H9 (cell line): ENCODE measurements at regions not wholly inside any gene's neighbourhood (a gene's known extent, or its start where the extent isn't known, plus 50 kb on each side); places are given as distances from the start of the nearest gene placed in this dataset.
A peak's percentile ranks its signal among the peaks of the same experiment; 100 is the strongest.

Experiments used
- DNase-seq: peaks from one replicate; pipeline ENCODE4 v3.0.0-alpha.2; 2017
- H2AFZ ChIP-seq: one replicate; pipeline ENCODE4 v1.6.1; 2013; ENCODE audit warnings: mild to moderate bottlenecking, low read length, control low read depth, moderate library complexity
- H2AK5ac ChIP-seq: 2 replicates; pipeline ENCODE4 v1.6.1; 2013; ENCODE audit warnings: low read length, control low read depth, mixed read lengths; ENCODE audit not compliant: insufficient read length
- H2BK120ac ChIP-seq: one replicate; pipeline ENCODE4 v1.6.1; 2013; ENCODE audit warnings: low read depth, mild to moderate bottlenecking, low read length, control low read depth, inconsistent platforms; ENCODE audit not compliant: poor library complexity, severe bottlenecking
- H2BK12ac ChIP-seq: 2 replicates; pipeline ENCODE4 v1.6.1; 2013; ENCODE audit warnings: low read length, control low read depth, mixed read lengths, low read depth; ENCODE audit not compliant: insufficient read length
- H2BK15ac ChIP-seq: 2 replicates; pipeline ENCODE4 v1.6.1; 2013; ENCODE audit warnings: low read depth, low read length, control low read depth
- H2BK20ac ChIP-seq: one replicate; pipeline ENCODE4 v1.6.1; 2013; ENCODE audit warnings: low read depth, mild to moderate bottlenecking, low read length, control low read depth, inconsistent platforms; ENCODE audit not compliant: poor library complexity, severe bottlenecking
- H2BK5ac ChIP-seq: 2 replicates; pipeline ENCODE4 v1.6.1; 2013; ENCODE audit warnings: low read length, control low read depth, mixed read lengths; ENCODE audit not compliant: insufficient read length
- H3K14ac ChIP-seq: 2 replicates; pipeline ENCODE4 v1.6.1; 2013; ENCODE audit warnings: low read length, control low read depth; ENCODE audit not compliant: insufficient read depth
- H3K18ac ChIP-seq: 2 replicates; pipeline ENCODE4 v1.6.1; 2013; ENCODE audit warnings: low read depth, mild to moderate bottlenecking, mixed read lengths, low read length, control low read depth; ENCODE audit not compliant: insufficient read length
- H3K23ac ChIP-seq: 2 replicates; pipeline ENCODE4 v1.6.1; 2013; ENCODE audit warnings: low read length, control low read depth, mixed read lengths, low read depth; ENCODE audit not compliant: insufficient read length
- H3K23me2 ChIP-seq: 2 replicates; pipeline ENCODE4 v1.6.1; 2013; ENCODE audit warnings: low read depth, mild to moderate bottlenecking, mixed read lengths, low read length, control low read depth; ENCODE audit not compliant: insufficient read length, poor library complexity, severe bottlenecking
- H3K27ac ChIP-seq: 2 replicates; pipeline ENCODE4 v1.5.1; 2013; ENCODE audit warnings: low read length, control low read depth, mixed read lengths, low read depth; ENCODE audit not compliant: insufficient read length
- H3K27me3 ChIP-seq: 2 replicates; pipeline ENCODE4 v1.6.1; 2013; ENCODE audit warnings: low read length, control low read depth, inconsistent platforms; ENCODE audit not compliant: insufficient read depth
- H3K4ac ChIP-seq: 2 replicates; pipeline ENCODE4 v1.6.1; 2013; ENCODE audit warnings: low read depth, mild to moderate bottlenecking, control low read depth, inconsistent platforms, low read length, moderate library complexity
- H3K4me1 ChIP-seq: 2 replicates; pipeline ENCODE4 v1.6.1; 2013; ENCODE audit warnings: low read length, control low read depth, inconsistent platforms; ENCODE audit not compliant: insufficient read depth
- H3K4me2 ChIP-seq: 2 replicates; pipeline ENCODE4 v1.6.1; 2013; ENCODE audit warnings: low read length, control low read depth, mixed read lengths; ENCODE audit not compliant: insufficient read length, insufficient read depth
- H3K56ac ChIP-seq: 2 replicates; pipeline ENCODE4 v1.6.1; 2013; ENCODE audit warnings: low read depth, mild to moderate bottlenecking, mixed read lengths, low read length, control low read depth; ENCODE audit not compliant: insufficient read length
- H3K79me1 ChIP-seq: 2 replicates; pipeline ENCODE4 v1.6.1; 2013; ENCODE audit warnings: low read depth, mild to moderate bottlenecking, moderate library complexity, low read length, control low read depth, inconsistent platforms; ENCODE audit not compliant: insufficient read depth, poor library complexity, severe bottlenecking
- H3K79me2 ChIP-seq: 2 replicates; pipeline ENCODE4 v1.6.1; 2013; ENCODE audit warnings: low read length, control low read depth, inconsistent platforms; ENCODE audit not compliant: insufficient read depth
- H3K9ac ChIP-seq: 2 replicates; pipeline ENCODE4 v1.6.1; 2013; ENCODE audit warnings: low read length, control low read depth, mixed read lengths; ENCODE audit not compliant: insufficient read length; ENCODE audit errors: extremely low read depth
- H3K9me3 ChIP-seq: one replicate; pipeline ENCODE4 v1.6.1; 2013; ENCODE audit warnings: low read depth, low read length, inconsistent platforms; ENCODE audit not compliant: control insufficient read depth
- H3T11ph ChIP-seq: one replicate; pipeline ENCODE4 v1.6.1; 2013; ENCODE audit warnings: mild to moderate bottlenecking, low read length, control low read depth, inconsistent platforms
- H4K20me1 ChIP-seq: one replicate; pipeline ENCODE4 v1.6.1; 2013; ENCODE audit not compliant: control insufficient read depth, insufficient read length, insufficient read depth
- H4K5ac ChIP-seq: 2 replicates; pipeline ENCODE4 v1.6.1; 2013; ENCODE audit warnings: low read depth, mild to moderate bottlenecking, mixed read lengths, low read length, control low read depth; ENCODE audit not compliant: insufficient read length
- H4K8ac ChIP-seq: replicated peaks from 2 replicates; pipeline ENCODE4 v1.6.1; 2013; ENCODE audit warnings: low read length, control low read depth, mixed read lengths, low read depth; ENCODE audit not compliant: insufficient read length
- H4K91ac ChIP-seq: 2 replicates; pipeline ENCODE4 v1.6.1; 2013; ENCODE audit warnings: low read depth, mild to moderate bottlenecking, moderate library complexity, mixed read lengths, low read length, control low read depth; ENCODE audit not compliant: insufficient read length
- H3K27ac Mint-ChIP-seq, 3 experiments: 2 replicates in 2 of 3; 3 replicates in 1 of 3; pipeline ENCODE4 v1.8.0; 2020 to 2021; ENCODE audit warnings: mixed read lengths in 3 of 3, mild to moderate bottlenecking in 1 of 3, moderate library complexity in 1 of 3
- H3K27me3 Mint-ChIP-seq: 2 replicates; pipeline ENCODE4 v1.8.0; 2021; ENCODE audit warnings: low read depth, mild to moderate bottlenecking, moderate library complexity, mixed read lengths
- H3K36me3 Mint-ChIP-seq, 3 experiments: 2 replicates in 2 of 3; 3 replicates in 1 of 3; pipeline ENCODE4 v1.8.0; 2020 to 2021; ENCODE audit warnings: low read depth in 3 of 3, mixed read lengths in 3 of 3; ENCODE audit not compliant: insufficient read depth in 1 of 3
- H3K4me1 Mint-ChIP-seq, 2 experiments: 2 replicates each; pipeline ENCODE4 v1.8.0; 2020; ENCODE audit warnings: mixed read lengths in 2 of 2
- H3K4me3 Mint-ChIP-seq, 2 experiments: 2 replicates in 1 of 2; 3 replicates in 1 of 2; pipeline ENCODE4 v1.8.0; 2020 to 2021; ENCODE audit warnings: mild to moderate bottlenecking in 2 of 2, mixed read lengths in 2 of 2, moderate library complexity in 1 of 2
- H3K9me3 Mint-ChIP-seq, 2 experiments: 2 replicates in 1 of 2; 3 replicates in 1 of 2; pipeline ENCODE4 v1.8.0; 2020; ENCODE audit warnings: mild to moderate bottlenecking in 2 of 2, mixed read lengths in 2 of 2, moderate library complexity in 1 of 2
- WGBS: extraction: QIAGEN DNeasy Blood & Tissue Kit; methylation state at CpG from one replicate; pipeline ENCODE4 v1.1.7; 2013; ENCODE audit warnings: missing lambda C conversion rate, low lambda C conversion rate, mixed read lengths; ENCODE audit not compliant: insufficient read length; ENCODE audit errors: extremely low coverage; 5-methylcytosine and 5-hydroxymethylcytosine counted together
- TF ChIP-seq, protein P1 (sequence below): fragments of 200-600 bp; sonication (generic); conservative IDR thresholded peaks from 3 replicates; pipeline ENCODE4 v1.8.0; 2021; ENCODE audit warnings: antibody characterized with exemption, mild to moderate bottlenecking

DNA sequence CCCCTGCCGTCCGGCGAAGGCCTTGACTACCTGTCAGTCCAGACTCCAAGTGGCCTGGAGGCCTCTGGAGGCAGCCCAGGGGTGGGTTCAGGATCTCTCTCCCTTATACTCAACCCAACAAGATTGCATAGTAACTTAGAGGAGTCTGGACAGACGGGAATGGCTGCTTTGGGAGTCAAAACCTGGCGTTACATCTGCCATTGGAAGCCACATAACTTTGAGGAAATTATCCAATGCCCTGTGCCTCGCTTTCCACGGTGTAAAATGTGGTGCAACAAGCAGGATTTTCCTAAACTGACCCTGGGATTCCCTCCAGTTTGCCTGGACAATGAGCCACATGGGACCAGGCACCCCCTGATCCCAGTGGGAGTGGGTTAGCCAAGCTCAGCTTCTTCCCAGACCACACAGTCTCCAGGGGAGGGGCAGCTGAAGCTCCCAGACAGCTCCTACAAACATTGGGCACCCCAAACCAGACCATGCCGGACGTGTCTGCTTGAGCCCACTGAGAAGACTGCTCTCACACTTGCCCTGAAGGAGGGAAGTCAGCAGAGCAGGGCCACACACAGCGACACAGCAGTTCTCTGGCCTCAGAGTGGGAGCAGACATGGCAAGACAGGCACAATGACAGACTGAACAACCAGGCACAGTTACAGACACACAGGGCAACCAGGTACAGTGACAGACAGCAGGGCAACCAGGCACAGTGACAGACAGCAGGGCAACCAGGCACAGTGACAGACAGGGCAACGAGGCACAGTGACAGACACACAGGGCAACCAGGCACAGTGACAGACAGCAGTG is 65.6 kb upstream of the RAB6C start:
- TF ChIP-seq, protein P1, sequence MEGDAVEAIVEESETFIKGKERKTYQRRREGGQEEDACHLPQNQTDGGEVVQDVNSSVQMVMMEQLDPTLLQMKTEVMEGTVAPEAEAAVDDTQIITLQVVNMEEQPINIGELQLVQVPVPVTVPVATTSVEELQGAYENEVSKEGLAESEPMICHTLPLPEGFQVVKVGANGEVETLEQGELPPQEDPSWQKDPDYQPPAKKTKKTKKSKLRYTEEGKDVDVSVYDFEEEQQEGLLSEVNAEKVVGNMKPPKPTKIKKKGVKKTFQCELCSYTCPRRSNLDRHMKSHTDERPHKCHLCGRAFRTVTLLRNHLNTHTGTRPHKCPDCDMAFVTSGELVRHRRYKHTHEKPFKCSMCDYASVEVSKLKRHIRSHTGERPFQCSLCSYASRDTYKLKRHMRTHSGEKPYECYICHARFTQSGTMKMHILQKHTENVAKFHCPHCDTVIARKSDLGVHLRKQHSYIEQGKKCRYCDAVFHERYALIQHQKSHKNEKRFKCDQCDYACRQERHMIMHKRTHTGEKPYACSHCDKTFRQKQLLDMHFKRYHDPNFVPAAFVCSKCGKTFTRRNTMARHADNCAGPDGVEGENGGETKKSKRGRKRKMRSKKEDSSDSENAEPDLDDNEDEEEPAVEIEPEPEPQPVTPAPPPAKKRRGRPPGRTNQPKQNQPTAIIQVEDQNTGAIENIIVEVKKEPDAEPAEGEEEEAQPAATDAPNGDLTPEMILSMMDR = no peak
- Histone ChIP-seq H3K4ac (no peak overlapping the region), H3K79me1 (no peaks in the 10 kb centered on the region), H2BK120ac (no peak overlapping the region), H3K18ac (no peak overlapping the region), H3K27me3 (no peaks in the 10 kb centered on the region), H4K91ac (no peak overlapping the region), H3K4me1 (no peaks in the 10 kb centered on the region), H2BK20ac (no peak overlapping the region), H3K14ac (no peak overlapping the region), H4K5ac (no peak overlapping the region), H4K20me1 (peaks cover 3% of the 10 kb centered on the region), H2AK5ac (no peak overlapping the region), H3K4me2 (no peak overlapping the region), H3K27ac (no peak overlapping the region), H3K23ac (no peak overlapping the region), H2BK5ac (no peak overlapping the region), H3K79me2 (no peaks in the 10 kb centered on the region), H2BK15ac (no peak overlapping the region), H4K8ac (no peak overlapping the region), H2BK12ac (no peak overlapping the region), H3K56ac (no peak overlapping the region), H3T11ph (no peak overlapping the region), H2AFZ (no peak overlapping the region), H3K9me3 (no peaks in the 10 kb centered on the region), H3K23me2 (no peaks in the 10 kb centered on the region), H3K9ac (no peak overlapping the region)
- H3K4me1 Mint-ChIP-seq = peaks cover 7 to 11% of the 10 kb centered on the region in 2 experiments
- no CpG with 5 or more reads among the region's 11 CpGs for WGBS
- H3K27me3 Mint-ChIP-seq = peaks cover 17% of the 10 kb centered on the region
- no peak overlapping the region; a peak in 1 of 5 replicates for H3K4me3 Mint-ChIP-seq
- peaks cover 8 to 9% of the 10 kb centered on the region in 2 experiments for H3K9me3 Mint-ChIP-seq
- DNase-seq = no peak
- H3K36me3 Mint-ChIP-seq = peaks cover 2 to 8% (median 2%) of the 10 kb centered on the region in 3 experiments; a peak in 4 of 7 replicates
- peak overlapping the region in 1 of 3 experiments; percentile 23; a peak in 2 of 7 replicates for H3K27ac Mint-ChIP-seq
